Kidney tubule cell (primary cell): ENCODE measurements at regions not wholly inside any gene's neighbourhood (a gene's known extent, or its start where the extent isn't known, plus 50 kb on each side); places are given as distances from the start of the nearest gene placed in this dataset.
"Not testable (repeated sequence)": the region's sequence is repeated elsewhere in the genome, so short reads cannot be mapped to it uniquely, and the experiment has no call there.

ENCODE experiments used
- DNase-seq: peaks from one replicate; pipeline ENCODE4 v3.0.0-alpha.2; 2018; ENCODE audit warnings: low spot score

DNA sequence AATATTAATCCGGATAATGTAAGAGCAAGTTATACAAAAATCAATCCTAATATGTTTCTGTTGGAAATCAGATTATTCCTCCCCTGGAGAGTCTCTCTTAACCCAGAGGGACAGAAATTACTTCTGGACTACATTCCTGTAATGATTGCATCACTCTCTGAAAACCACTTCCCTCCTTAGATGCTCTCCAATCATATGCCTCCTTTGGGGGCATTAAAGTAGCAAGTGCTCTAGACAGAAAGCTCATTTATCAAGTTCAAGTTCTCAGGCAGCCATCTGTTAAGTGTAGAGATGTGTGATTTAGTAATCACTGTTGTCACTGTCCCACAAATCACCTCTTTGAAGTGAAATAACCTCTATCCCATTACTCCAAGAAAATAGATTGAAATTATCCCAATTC lies 247.1 kb downstream of the SLCO4C1 start:
- no peak for DNase-seq

DNA sequence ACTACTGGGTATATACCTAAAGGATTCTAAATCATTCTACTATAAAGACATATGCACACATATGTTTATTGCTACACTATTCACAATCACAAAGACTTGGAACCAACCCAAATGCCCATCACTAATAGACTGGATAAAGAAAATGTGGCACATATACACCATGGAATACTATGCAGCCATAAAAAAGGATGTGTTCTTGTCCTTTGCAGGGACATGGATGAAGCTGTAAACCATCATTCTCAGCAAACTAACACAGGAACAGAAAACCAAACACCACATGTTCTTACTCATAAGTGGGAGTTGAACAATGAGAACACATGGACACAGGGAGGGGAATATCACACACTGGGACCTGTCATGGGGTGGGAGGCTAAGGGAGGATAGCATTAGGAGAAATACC lies 249.0 kb downstream of the SLCO4C1 start:
- DNase-seq, result not testable (repeated sequence)

DNA sequence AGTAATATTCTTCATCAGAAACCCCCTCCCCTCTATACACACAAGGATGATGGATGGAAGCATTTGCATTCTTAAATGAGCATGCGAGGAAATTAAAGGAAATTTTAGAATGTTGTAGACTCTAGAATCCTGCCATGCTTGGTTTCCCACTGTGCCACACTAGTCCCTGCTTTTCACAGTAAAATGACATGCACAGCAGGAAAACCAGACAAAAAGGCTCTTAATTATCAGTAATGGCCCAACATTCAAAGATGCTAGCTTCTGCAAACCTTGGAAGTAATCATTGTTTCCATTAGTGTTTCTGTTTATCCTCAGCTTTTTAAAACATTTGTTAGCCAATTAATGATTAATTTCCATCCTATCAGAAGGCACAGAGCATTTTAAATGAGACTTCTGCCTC lies 255.8 kb downstream of the SLCO4C1 start:
- DNase-seq, result no peak

DNA sequence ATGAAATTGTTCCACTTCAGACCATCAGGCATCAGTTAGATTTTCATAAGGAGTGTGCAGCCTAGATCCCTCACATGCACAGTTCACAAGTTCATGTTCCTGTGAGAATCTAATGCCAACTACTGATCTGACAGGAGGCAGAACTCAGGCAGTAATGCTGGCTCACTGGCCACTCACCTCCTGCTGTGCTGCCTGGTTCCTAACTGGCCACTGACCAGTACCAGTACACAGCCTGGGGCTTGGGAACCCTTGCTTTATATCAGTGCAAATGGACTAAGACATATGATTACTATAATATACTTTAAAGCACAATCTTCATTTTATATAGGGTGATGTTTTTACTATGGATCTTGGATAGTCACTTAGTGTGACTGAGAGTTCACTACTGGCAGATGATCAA lies 259.2 kb downstream of the SLCO4C1 start:
- no peak for DNase-seq

DNA sequence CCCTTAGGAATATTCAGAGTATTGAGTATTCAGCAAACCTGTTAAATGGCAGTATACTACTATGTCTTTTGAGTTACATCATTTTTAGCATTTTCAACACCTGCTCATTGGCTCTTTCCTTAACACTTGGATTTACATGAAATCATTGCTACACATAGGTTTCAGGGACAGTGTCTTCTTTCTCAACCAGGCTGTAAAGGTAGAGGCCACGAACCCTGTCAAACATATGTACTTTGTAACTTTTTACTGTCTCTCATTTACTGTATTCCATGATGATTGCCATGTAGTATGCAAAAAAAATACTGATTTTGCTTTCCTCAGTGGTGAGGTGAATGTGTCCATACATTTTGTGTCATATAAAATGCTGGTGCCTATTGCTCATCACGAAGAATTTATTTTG lies 264.4 kb downstream of the SLCO4C1 start:
- DNase-seq, result no peak

DNA sequence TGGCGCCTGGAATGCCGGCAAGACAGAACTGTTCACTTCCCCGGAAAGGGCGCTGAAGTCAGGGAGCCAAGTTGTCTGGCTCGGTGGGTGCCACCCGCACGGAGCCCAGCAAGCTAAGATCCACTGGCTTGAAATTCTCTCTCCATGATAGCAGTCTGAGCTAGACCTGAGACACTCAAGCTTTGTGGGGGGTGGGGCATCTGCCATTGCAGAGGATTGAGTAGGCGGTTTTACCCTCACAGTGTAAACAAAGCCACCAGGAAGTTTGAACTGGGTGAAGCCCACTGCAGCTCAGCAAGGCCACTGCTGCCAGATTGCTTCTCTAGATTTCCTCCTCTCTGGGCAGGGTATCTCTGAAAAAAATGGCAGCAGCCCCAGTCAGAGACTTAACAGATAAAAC lies 277.4 kb downstream of the SLCO4C1 start:
- DNase-seq, result no peak

DNA sequence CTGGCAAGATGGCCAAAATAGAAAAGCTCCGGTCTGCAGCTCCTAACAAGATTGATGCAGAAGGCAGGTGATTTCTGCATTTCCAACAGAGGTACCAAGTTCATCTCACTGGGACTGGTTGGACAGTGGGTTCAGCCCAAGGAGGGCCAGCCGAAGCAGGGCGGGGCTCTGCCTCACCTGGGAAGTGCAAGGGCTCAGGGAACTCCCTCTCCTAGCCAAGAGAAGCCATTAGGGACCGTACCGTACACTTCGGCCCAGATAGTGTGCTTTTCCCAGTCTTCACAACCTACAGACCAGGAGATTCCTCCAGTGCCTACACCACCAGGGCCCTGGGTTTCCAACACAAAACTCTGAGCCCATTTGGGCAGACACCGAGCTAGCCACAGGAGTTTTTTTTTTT lies 277.8 kb downstream of the SLCO4C1 start:
- DNase-seq, result no peak

DNA sequence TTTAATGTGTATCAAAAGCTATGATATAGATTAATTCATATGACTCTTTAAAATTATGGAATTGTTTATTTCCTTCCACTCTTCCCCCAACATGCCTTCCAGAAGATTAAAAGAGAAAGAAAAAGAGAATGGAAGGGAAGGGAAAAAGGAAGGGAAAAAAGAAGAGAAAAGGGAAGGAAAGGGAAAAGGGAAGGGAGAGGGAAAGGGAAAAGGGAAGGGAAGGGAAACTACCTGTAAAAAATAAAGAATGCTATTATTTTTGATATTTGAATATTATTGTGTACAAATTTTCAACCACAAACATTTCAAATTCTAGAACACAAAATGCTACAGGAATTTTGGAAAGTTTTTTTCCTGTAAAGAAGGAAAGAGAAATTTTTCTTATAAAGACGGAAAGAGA lies 281.7 kb downstream of the SLCO4C1 start:
- no peak for DNase-seq

DNA sequence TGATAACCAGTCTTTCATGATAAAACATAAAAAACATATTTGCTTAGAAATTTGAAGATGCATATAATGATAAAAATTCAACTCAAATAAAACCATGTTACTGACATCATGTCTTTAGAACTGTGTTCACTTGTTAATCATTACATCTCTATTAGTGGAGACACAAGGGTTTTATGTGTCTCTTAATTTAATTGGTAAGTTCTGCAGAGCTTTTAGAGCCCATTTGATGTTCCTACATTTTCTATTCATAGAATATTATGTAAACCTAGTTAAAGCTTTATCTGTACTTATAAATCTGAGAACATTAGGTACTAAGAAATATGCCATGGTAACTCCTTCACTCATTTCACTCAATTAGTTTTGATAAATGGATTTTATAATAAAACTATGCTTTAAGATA lies 285.4 kb downstream of the SLCO4C1 start:
- no peak for DNase-seq

DNA sequence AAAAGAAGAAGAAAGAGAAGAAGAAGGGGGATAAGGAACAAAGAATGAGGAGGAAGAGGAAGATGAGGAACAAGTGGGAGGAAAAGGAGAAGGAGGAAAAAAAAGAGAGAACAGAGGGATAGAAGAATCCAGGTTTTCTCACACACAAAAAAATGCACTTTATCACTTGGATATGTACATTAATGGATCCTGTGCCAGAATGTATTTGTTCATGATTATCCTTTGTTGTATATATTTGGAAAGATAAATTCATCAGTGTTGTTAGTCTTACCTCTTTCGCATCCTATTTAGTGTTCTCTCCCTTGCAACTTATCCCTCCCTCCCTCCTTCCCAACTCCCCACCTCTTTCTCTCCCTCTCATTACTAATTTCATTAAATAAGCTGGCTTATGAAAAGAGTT lies 298.8 kb downstream of the SLCO4C1 start:
- no peak for DNase-seq

DNA sequence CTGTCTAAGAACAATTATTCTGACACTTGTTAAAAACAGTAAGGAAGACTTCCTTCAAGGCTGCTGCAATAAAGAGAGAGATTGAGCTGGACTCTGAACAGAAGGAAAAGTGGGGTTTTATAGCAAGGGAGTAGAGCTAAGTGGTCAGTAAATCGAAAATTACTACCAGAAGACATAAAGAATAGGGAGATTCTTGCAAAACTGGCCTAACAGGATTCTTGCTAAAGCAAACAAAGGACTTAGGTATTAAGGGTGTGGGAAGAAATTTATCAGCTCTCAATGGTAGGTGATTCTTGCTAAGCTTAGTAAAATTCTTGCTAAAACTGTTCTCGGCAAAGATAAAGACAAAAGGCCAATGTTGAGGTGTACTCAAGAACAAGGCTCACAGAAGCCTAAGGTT lies 300.5 kb downstream of the SLCO4C1 start:
- DNase-seq, result peak; percentile 2

DNA sequence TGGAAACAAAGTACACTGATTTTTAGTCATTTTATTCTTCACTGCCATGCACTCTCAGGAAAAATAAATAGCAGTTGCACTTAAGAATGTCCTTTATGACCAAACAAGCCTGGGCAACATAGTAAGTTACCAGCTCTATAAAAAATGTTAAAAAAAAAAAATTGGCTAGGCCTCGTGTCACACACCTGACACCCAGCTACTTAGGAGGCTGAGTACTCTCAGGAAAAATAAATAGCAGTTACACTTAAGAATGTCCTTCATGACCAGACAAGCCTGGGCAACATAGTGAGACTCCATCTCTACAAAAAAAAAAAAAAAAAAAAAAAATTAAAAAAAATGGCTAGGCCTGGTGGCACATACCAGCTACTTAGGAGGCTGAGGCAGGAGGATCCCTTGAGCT lies 304.6 kb downstream of the SLCO4C1 start:
- DNase-seq, result no peak

DNA sequence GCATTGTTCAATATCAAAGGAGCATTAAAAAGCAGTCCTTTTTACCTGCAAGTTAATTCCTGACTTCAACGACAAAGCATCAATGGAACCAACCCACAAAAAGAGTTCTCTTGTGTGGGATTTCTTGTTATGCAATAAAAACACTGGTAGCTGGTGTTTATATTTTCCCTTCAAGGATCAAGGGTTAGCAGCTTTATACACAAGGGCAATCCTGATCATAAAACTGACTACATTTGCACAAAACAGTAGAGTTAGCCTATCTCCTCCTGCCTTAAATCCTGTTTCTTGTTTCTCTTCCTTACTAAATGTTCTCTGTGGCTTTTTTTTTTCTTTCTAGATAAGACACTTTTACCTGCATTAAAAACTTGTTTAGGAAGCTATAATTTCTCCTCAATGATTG lies 306.4 kb downstream of the SLCO4C1 start:
- no peak for DNase-seq

DNA sequence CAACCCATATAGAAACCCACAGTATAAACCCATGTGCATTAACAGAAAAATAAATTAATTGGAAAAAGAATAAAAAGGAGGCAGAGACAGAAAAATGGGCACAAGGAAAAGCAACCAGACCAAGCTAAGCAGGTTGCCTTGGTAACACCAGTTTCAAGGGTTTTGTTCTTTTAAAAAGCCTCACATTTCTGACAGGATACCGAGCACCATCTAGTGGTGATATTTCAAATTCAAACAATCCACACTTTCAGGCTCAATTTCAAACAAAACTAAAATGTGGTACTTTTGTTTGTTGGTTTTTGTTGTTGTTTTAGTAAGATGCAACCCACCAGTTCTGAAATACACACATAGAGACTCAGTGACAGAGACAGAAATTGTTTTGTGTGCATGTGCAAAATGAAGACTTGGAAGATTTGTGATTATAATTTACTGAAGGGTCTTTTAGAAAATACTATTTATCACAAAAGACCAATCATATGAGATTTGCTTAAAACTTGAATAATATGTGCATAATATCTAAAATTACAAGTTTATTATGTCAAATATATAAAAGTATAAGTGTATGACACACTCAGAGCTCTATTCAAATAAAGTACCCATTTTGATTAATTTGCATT lies 318.2 kb downstream of the SLCO4C1 start:
- peak; percentile 43 for DNase-seq

DNA sequence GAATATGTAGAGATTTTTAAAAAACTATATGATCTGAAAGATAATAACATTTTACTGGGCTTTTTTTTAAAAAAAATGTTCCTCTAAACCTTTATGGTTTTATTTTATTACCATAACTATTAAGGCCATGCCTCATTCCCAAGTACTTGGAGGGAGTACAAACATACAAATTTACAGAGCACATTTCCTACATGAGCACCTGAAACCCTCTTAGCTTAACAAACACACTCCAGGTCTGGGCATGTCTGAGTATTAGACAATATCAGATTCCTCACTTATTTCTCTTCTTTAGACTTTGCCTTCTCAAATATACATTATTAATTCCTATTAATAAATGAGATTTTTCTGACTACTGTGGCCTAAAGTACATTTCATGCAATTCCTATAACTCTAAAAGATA lies 319.2 kb downstream of the SLCO4C1 start:
- no peak for DNase-seq

DNA sequence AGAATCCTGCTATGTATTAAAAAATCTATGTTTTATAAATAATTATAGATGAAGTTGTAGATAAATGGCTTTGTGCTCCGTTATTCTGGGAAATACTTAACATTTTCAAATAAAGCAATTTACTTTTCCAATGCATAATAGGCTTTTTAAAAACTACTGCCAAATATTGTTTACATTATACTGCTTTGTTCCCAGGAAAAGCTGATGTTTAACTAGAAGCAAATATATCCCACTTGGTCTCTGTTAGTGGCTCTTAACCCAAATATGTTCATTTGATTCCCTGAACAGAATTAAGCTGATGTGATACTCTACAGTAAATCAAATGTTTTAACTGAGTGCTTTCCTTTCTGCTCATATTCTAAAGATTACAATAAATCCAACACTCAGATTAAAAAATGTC lies 326.3 kb downstream of the SLCO4C1 start:
- DNase-seq, result no peak

DNA sequence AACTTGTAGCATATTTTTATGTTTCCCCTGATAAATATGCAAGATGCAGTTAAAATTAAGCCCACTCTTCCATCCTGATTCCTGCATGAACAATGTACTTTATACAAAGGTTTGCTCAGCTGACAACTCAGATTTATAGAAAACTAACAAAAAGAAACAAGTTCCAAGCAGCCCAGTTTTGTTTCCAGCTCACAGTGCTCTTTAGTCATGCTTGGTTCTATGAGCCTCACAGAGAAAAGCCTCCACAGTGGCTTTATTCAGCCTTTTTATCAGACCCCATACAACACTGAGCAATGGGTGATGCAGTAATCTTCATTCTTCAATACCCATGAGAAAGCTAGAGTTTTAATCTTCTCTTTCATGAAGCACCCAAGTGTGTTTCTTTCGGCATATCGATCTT lies 329.6 kb downstream of the SLCO4C1 start:
- no peak for DNase-seq

DNA sequence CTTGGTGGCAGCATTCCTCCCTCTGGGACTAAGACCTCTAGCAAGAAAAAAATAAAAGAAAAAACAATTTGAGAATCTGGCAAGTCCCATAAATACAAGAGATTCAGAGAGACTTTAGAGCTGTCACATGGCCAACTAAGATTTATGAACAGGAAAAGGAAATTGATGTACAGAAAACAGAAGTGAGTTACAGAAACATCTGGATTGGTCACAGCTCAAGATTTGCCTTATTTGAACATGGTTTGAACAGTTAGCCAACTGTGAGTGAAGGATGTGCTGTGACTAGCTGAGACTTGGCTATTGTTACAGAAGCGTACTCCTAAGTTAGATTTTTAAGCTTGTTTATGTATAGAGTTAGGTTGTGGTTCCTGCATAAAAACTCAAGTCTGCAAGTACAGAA lies 340.2 kb downstream of the SLCO4C1 start:
- no peak for DNase-seq

DNA sequence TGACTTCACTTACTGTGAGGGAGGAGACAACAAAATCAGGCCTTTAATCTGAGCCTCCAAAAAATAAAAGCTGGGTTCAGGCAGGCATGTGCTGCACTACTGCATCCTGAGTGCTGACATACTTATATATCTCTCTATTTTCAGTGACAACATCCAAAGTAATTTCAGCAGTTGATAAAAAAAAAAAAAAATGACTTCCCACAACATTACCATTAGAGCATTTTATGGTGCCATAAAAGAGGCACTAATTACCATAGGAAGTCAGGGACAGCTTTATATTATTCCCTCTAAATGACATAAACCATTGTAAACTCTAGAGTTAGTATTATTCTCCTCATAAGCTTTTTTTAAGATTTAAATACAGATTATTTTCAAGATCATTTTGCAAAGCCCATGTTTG lies 346.1 kb downstream of the SLCO4C1 start:
- no peak for DNase-seq

DNA sequence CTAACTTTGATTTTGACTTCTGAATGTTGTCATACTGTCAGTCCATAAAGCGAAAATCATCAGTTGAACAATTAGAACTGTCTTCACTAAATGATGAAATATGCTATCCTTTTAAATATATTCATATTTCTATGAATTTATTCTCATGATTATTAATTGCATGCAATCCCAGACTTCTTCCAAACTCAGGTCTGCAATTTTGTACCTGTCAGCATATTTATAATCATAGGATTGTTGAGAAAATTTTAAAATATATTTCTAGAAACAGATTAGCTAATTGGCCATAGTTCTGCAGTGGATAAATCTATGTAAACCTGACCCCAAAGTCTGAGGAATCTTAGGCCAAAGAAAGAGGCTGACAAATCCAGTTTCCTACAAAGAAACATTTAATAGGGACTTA lies 347.5 kb downstream of the SLCO4C1 start:
- DNase-seq, result no peak

DNA sequence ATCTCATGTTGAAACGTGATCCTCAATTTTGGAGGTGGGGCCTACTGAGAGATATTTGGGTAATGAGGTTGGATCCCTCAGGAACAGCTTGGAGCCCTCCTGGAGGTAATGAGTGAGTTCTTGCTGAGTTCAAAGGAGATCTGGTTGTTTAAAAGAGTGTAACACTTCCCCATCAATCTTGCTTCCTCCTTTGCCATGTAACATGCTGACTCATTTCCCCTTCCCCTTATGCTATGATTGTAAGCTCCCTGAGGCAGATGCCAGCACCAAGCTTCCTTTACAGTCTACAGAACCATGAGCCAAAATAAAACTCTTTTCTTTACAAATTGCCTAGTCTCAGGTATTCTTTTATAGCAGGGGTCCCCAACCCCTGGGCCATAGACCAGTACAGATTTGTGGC lies 352.3 kb downstream of the SLCO4C1 start:
- DNase-seq, result peak; percentile 50

DNA sequence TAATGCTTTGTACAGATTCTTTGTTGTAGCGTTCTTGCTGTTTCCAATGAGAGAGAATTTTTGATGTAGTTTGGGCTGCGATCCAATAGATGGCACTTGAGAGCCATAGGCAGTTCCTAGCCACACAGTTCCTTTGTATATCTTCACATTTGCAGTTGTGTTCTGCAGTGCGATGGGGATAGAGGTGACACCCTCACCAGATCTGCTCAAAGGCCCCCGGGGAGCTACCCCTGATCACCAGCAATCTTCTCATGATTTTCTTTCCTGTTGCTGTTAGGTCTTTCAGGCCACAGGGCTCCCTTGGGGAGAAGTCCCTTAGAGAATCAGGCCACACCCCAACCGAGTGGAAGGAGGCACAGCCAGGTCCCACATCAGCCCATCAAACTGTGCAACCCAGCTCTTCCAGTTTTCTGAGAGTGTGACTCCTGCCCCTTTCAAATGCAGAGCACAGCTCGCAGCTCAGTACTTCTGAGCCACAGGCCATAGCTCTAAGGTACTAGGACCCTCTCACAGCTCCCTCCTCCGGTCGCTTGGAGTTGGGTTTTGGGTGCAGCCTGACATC lies 353.7 kb downstream of the SLCO4C1 start:
- peak; percentile 43 for DNase-seq

DNA sequence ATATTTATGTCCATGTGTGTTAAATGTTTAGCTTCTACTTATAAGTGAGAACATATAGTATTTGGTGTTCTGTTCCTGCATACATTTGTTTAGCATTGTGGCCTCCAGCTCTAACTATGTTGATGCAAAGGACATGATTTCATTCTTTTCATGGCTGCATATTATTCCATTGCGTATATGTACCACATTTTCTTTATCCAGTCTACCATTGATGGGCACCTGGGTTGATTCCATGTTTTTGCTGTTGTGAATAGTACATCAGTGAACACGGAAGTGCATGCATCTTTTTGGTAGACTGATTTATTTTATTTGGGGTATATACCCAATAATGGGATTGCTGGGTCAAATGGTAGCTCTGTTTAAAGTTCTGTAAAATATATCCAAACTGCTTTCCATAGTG lies 359.0 kb downstream of the SLCO4C1 start:
- no peak for DNase-seq

DNA sequence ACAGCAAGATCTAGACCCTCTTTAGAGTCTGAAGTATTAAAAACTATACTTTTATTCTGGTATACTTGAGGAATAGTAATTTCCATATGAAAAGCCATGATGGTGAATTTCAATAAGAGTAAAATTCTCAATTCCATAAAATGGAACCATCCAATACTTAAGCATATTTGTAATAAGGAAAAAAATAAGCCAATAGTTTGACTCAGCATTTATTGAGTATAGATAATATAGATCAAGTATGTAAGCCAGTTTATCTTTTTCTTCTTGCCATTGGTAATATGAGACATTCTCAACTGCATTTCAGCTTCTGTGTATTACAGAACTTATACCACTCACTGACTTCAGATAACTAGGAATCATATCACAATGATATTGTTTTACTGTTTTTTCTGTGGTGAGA lies 361.0 kb downstream of the SLCO4C1 start:
- DNase-seq, result no peak

DNA sequence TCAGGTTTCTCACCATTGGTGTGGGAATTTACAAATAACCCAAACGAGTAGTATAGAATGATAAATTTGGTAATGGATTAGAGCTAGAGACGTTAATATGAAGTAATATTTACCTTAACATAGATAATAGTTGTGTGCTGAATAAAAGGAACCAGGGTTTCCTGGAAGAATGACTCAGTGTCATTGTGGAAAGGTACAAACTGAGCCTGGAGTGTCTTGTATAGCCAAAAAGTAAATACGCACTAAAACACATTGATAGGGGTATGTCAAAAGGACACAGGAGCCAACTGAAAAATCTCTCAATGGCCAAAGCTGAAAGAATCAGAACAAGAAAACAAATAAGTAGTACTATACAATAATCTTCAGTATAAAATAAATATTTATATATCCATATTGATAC lies 363.5 kb downstream of the SLCO4C1 start:
- no peak for DNase-seq
